G401 (cell line): ENCODE measurements at regions not wholly inside any gene's neighbourhood (a gene's known extent, or its start where the extent isn't known, plus 50 kb on each side); places are given as distances from the start of the nearest gene placed in this dataset.

ENCODE experiments used
- DNase-seq: peaks from one replicate; pipeline ENCODE4 v3.0.0-alpha.2; 2015; ENCODE audit warnings: low spot score
- in situ Hi-C: cut with HindIII; loops from 2 replicates; pipeline ENCODE4 v1.10.0; 2016; ENCODE audit warnings: low sequenced_read_pairs, mixed read lengths

DNA sequence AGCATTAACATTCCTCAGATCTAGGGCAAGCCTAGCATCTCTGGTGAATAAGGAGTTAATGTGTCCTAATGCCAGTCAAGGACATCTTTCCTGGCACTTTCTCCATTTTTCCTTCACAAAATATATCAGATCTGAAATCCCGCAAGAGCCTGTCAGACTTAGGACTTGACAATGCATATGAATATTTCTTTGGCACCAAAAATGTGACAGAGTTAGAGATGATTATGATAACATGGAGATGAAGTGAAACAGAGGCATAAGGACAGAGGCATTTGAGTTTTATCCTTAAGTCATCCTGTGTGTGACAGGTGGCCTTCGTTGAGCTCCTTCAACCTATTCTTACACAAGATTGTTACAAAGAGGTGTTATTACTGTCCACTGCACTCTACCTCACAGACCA lies 388.0 kb downstream of the EMP1 start:
- no peak for DNase-seq
- in situ Hi-C loops = no loop called here

DNA sequence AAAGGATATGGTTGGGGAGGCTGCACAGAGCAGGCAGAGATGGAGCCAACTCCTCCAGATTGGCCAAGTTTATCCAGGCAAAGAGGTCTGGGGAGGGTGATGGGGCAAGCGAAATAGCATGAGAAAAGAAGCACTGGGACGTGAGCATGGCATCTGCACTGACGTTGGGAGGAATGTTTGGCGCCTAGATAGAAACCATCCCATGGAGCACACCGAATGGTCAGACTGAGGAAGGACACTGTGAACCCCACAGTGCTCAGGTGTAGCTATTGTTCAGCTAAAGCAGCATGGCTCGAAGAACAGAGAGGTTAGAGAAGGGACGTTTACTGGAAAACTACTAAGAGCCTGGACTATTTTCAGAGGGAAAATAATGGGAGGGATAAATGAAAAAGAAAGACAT lies 387.1 kb downstream of the EMP1 start:
- in situ Hi-C loops = no loop called here
- no peak for DNase-seq

DNA sequence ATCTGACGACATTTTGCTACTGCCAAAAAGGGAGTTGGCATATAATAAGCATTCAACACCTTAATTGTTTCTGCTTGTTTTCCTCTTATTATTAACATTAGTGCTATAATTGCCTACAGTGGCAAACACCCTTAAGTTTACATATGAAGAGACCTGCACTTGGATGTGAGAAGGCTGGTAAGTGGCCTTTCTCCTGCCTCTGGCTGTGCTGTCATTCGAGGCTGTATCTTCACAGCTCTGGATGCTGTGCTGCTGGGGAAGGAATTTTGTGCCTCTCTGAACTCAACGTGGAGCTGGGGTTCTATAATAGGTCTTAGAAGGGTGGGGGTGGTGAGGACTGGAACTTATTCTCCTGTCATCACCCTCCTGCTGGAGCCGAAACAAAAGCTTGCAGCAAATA lies 385.9 kb downstream of the EMP1 start:
- DNase-seq = no peak
- in situ Hi-C loops = no loop called here

DNA sequence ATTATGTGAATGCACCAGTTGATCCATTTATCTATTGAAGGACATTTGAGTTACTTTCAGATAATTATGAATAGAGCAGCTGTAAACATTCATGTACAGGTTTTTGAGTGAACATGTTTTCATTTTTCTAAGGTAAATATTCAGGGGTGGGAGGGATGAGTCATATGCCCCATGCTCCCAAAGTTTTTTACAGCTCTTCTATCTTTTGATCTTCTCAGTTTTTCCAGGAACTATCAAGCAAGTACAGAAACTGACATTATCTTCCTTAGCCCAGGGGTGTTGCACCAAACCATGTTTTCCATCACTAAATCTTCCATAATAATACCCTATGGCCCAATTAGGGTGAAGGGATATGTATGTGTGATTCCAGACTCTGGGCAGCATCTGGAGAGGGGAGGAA lies 384.5 kb downstream of the EMP1 start:
- no peak for DNase-seq
- in situ Hi-C loops = no loop called here

DNA sequence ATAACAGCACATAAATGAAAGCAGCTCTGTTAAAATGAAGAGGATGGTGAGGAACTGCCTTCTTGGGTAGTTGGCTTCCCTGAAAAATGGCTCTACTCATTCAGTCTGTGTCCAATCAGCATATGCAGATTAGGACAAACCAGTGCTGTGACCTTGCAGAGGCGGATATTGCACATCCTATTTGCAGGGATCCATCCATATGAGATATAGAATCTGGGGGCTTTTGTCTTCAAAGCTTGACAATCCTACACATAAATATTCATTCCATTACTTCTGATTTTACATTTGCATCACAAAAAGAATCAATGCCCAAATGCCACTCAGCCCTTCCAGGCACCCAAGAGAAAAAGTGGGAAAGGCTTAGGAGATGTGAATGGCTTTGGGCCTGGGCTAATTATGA lies 383.7 kb downstream of the EMP1 start:
- no peak for DNase-seq
- in situ Hi-C loops = no loop called here

DNA sequence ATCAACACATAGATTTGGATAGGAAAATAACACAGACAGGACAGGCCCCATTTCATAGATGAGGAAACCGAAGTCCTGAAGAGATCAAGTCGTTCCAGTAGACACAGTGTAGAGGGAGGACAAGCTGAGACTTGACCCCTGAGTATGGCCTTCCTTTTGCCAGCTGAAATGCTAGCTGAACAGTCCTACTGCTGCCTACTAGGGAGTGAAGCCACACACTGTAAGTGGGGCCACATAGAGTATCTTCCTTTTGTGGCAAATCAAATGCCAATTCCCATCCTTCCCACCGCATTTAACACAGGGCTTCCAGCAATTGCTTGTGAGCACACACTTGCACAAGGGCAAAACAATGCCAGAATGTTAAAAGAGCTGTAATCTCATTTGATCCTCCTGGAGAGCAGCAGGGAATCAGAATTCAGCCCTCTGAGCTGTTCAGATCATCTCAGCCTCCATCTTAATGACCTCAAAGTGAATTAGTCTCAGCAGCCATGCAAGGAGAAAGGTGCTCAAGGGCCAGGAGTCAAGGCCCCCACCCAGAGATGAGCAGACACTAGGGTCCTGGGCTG lies 380.5 kb downstream of the EMP1 start:
- in situ Hi-C loops = no loop called here
- DNase-seq = no peak

DNA sequence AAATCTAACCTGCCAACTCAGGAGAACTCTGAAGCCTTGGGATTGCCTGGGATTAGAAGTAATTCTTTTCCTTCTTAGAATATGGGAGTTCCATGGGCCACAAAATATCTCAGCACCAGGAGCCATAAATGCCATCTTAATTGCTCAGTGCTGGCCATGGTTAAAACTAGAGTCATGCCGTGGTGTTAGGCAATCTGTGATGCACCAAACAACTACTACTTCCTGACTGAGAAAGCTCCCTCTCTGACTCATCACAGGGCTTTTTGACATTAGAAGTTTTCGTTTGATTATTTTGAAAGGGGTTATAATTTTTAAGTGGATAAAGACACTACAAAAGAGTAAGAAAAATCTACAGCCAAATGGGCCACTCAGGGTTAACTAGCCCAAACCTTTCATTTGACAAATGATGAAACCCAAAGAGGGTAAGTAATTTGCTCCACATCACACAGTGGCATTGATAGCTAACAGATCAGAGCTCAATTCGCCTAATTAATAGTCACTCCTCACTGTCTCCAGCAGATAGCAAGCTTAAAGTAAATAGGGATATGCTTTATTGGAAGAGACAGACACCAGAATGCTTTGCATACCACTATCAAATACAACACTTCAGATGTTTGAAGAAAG lies 377.3 kb downstream of the EMP1 start:
- in situ Hi-C loops = no loop called here
- DNase-seq = no peak

DNA sequence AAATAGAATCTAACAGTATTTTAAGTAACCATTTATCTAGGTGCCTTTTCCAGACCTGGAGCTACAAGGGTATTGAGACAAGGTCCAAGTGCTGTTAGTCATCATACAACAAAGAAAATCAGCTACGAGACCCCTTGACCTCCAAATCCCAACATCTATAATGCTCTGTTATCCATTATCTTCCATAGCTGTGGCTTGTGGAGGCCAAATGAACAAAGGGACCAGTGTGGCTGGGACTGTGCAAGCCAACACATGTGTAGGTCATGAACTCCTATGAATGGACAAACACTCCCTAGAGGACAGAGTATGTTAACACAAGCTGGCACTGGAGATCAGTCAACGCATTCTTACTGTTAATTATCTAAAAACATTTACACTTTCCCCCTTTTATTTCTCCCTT lies 374.5 kb downstream of the EMP1 start:
- in situ Hi-C loops = no loop called here
- DNase-seq = no peak

DNA sequence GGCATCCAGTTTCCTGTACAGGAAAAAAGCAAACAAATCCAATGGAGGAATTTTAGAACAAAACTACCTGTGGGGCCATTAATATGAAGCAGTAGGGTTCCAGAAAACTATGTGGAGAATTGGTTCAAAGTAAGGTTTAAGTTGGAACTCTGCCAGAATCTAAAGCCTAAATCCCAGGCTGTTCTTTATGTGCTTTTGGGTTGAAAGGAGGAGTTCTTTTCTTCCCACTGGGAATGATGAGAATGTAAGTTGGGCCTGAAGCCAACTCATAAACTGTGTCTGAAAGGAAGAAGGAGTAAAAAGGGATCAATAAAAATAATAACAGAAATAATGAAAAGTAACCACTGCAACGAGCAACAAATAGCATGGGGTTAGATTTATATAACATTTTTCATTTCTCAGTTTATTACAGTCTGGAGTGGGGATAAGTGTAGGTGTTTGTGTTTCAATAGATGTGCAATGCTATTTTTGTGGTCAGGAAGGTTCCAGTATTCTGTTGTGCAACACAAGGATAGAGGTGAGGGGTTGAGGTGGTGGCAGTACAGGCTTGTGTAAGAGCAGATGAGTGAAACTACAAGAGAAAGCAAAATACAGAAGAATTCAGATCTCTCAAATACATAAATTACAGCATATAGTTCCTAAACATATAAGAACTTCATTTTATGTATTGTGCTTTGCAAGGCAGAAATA lies 373.6 kb downstream of the EMP1 start:
- DNase-seq = no peak
- in situ Hi-C loops = no loop called here

DNA sequence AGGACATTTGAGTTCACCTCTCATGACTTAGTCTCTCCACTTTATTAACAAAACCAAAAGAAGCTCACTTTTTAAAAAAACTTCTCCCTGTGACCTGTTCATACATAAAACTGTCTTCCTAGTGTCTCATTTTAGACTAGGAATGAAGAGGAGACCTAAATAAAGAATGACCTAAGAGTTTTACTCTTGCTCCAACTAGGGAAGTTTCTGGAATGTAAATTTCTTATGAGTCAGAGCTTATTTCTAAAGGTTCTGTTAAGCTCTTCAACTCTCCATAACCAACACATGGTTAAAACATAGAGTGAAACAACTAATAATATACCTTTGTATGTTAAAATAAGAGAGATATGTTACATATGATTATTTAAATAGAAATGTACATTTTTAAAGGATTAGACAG lies 369.8 kb downstream of the EMP1 start:
- DNase-seq = no peak
- in situ Hi-C loops = no loop called here

DNA sequence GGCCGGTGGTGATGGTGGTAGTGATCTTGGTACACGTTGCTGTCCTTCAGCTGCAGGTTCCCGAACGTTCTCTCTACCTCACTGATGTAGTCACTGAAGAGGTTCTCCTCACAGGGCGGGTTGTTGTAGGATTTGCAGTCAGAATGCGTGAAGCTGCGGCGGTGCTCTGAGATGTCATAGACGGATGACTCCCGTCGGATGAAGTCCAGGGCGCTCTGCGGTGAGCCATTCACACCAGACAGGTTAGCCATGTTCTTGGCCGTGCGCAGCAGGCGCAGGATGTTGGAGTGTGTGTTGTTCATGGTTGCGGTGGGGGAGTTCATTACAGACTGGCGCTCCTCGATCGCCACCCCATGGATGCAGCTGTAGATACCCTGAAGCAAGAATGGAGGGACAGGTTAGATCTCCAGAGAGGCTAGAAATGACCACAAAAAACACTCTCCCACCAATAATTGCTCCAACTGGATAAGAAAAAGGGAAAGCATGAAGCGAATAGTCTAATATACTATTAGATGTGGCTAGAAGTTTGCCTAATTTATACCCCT lies 367.8 kb downstream of the EMP1 start:
- no peak for DNase-seq
- in situ Hi-C loops = no loop called here

DNA sequence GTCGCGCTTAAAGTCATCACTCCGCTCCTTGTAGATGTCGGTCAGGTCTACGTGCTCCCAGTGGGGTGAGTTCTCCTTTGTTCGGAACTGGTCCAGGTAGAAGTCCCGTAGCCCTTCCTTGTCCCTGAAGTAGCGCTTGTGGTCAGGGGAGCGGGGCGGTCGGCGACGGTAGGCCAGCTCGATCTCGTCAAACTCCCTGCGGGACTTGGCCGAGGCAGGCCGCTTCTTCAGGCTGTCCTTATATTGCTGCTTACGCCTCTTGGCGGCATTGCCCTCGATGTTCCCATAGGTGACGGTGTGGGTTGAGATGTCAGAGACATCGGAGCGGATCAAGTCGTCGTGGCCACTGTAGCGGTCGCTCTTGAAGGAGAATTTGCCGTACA lies 367.2 kb downstream of the EMP1 start:
- DNase-seq = no peak
- in situ Hi-C loops = no loop called here

DNA sequence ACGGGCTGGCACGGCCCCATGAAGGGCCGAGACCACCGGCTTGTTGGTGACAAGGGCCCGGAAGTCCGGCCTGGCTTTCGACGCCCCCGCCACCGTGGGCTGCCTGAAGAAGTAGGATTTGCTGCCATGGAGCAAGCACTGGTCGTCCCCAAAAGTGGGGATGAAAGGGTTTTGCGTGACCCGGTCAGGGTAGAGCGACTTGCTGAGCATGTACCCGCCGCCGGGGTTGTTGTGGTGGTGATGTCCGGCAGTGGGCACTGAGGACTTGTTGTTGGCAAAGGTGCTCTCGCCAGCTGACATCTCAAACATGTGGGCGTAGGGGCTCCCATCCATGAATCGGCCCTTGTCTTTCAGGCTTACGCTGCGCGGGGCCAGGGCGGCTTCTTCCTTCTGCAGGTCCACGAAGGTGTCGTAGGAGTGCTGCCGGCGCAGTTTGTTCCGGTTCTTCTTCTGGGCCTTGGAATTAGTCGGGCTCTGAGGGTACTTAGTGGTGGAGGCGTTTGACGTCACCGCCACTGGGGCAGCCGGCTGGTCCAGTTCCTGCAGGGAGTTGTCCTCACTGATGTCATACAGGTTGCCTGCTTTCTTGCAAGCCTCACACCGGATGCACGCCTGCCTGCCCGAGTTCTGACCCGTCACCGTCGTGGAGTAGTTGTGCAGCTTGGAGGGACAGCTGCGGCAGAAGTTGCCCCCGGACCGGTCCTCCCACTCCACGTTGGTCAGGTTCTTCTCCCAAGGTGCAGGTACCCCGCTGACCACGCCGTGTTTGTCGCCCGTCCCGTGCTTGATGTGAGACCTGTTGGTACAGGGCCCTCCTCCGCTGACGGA lies 366.6 kb downstream of the EMP1 start:
- no peak for DNase-seq

DNA sequence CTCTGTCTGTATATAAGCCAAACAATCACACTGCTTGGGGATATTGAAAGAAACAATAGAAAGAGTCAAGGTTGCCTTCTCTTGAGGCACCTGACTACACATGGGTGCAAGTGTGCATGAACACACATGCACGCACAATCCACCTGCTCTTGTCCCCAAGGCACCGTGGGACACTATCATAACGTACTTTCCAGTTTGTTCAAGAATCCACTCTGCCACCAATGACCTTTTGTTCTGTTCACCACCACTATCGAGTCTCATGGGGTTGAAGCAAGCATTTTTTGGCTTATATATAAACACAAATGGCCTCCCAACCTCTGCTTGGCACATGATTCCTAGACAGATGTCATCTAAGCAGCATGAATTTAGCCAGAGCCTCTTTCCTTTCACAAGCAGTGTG lies 365.4 kb downstream of the EMP1 start:
- in situ Hi-C loops = no loop called here
- no peak for DNase-seq

More for the DNA sequence above, 366.6 kb downstream of the EMP1 start:
- in situ Hi-C loops = no loop called here

DNA sequence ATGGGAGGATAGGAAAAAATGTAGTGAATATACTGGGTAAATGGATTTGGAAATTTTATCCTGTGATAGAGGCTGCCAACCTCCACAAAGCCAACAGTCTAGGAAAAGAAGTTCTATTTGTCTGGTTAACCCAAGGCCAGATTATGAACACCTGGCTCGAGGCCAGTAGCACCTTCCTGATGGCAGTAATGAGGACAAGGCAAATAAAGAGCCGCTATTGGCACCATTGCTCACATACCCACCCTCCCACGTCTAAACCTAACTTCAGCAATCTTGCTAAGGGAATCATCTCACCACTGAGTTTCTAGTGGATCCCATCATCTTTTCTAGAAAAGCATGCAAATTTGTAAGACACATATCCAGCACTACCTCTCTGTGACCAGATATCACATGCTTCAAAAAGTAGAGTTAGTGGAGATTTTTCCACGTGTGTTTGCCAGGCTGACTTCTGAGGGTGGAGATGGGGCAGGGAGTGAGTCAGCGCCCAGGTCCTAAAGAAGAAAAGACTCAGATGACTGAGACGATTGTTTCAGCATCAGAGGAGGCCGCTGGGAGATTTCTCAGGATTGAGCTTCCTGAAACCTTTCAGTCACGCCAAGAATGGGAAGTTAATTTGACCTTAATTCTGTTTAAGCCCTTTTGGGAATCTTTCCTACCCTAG lies 362.9 kb downstream of the EMP1 start:
- in situ Hi-C loops = no loop called here
- DNase-seq = no peak

DNA sequence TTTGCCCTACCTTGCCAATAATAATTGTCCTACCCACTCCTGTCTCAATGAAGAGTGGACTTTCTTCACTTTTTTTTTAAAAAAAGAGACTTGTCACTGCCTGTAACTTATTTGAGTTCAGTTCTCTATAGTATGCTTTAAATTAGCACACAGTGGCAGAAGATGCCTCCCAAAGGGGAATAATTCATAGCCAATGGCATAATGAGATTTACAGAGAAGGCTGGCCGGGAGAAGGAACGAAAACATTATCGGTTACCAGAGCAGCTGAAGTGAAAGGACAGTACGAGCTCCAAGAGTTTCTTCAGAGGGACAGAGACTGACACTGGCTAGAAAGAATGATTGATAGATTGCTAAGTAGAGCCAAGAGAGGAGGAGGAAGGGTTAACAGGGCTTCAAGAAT lies 356.3 kb downstream of the EMP1 start:
- in situ Hi-C loops = no loop called here
- DNase-seq = no peak

DNA sequence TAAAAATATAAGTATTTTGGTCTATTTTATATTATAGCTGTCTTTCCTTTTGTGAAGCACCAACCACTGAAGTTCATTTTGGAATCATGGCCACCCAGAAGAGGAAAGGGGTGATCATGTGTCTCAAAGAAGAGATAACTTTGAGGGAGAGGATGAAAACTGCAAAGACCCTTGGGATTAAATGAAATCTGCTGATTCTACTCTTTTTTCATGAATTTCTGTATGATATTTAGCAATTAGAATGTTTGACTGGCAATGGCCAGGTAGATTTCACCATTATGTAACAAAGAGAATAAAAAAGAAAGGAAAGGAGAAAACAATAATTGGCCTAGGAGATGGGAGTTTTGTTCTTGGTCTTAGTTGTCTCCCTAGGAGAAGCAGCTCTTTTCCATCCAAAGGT lies 350.8 kb downstream of the EMP1 start:
- no peak for DNase-seq
- in situ Hi-C loops = no loop called here

DNA sequence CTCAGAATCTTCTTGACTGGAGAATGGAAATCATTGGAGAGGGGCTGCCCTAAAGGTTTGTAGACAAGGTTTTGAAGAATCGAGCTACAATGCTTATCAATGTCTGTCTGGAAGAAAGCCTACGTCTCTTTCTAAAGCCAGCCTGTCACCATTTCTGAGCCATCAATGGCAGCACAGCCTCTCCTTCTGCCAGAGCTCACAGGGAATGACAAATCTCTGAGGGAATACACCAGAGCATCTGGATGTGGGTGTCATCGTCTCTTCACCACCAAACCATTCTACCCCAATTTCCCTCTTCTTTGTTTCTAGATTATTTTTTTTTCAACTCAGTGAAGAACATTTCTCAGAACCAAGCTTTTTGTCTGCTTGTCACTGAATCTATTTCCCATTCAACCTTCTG lies 349.7 kb downstream of the EMP1 start:
- no peak for DNase-seq
- in situ Hi-C loops = no loop called here

DNA sequence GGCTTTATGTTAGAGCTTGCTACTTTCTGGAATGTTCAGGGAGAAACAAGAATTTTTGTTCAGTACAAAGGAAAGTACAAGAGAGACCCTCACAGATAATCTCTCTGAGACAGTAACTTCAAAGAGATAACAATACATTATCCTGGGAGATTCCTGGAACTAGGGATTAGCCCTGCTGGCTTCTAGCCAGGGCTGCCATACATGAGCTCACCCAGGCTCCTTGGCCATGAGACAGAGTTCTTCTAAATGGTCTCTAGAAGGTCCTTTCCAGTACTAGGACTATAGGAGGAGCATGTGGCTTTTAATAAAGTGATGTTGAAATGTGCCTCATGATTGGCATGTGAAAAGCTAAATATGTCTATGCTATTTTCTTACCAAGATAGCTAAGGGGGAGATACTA lies 342.5 kb downstream of the EMP1 start:
- no peak for DNase-seq
- in situ Hi-C loops = no loop called here

DNA sequence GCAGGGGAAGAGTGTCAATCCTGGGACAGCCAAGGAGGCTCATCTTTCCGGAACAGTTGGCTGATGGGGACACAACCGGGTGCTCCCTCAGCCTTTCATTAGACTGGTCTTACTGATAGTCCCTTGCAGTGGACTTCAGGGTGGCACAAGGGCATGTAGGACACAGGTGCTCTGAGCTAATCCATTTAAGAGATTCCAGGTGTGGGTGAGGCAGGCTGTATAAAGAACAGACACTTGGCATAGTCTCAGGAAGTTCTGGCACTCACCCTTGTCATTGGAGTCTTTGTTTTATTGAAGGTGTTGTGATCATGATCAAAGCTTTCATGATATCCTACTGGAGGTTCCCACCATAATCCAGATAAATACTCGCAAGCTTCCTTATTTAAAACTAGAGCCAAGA lies 341.6 kb downstream of the EMP1 start:
- DNase-seq = no peak
- in situ Hi-C loops = no loop called here
